Mesothelial cell of epicardium (in vitro differentiated cells): ENCODE measurements at regions not wholly inside any gene's neighbourhood (a gene's known extent, or its start where the extent isn't known, plus 50 kb on each side); places are given as distances from the start of the nearest gene placed in this dataset.

Experiments
- DNase-seq, 2 experiments: peaks; one replicate each; pipeline ENCODE4 v3.0.0; 2021; ENCODE audit warnings: low spot score in 2 of 2; ENCODE audit not compliant: unreplicated experiment in 2 of 2
- H3K27ac Mint-ChIP-seq: 2 replicates; pipeline ENCODE4 v1.8.0; 2021; ENCODE audit warnings: mixed read lengths
- H3K27me3 Mint-ChIP-seq: 2 replicates; pipeline ENCODE4 v1.8.0; 2021; ENCODE audit warnings: low read depth, mixed read lengths
- H3K36me3 Mint-ChIP-seq: 2 replicates; pipeline ENCODE4 v1.8.0; 2021; ENCODE audit warnings: mixed read lengths
- H3K4me1 Mint-ChIP-seq: 2 replicates; pipeline ENCODE4 v1.8.0; 2021; ENCODE audit warnings: mixed read lengths
- H3K4me3 Mint-ChIP-seq: 2 replicates; pipeline ENCODE4 v1.8.0; 2021; ENCODE audit warnings: mild to moderate bottlenecking, moderate library complexity, mixed read lengths
- H3K9me3 Mint-ChIP-seq: 2 replicates; pipeline ENCODE4 v1.8.0; 2021; ENCODE audit warnings: mixed read lengths
- TF ChIP-seq, protein P1 (sequence below): fragments of 200-600 bp; sonication (generic); IDR thresholded peaks from one replicate; pipeline ENCODE4 v1.5.0; 2021; ENCODE audit warnings: antibody characterized with exemption; ENCODE audit not compliant: unreplicated experiment

GRCh38 chr12:67217647-67218046 is 51.5 kb upstream of the CAND1 start:
- H3K4me3 Mint-ChIP-seq, result no peak overlapping the region
- H3K27me3 Mint-ChIP-seq, result peaks cover 28% of the 10 kb centered on the region
- no peaks in the 10 kb centered on the region for H3K36me3 Mint-ChIP-seq
- no peak for DNase-seq
- peaks cover 7% of the 10 kb centered on the region for H3K9me3 Mint-ChIP-seq
- H3K27ac Mint-ChIP-seq, result no peak overlapping the region
- TF ChIP-seq, protein P1, sequence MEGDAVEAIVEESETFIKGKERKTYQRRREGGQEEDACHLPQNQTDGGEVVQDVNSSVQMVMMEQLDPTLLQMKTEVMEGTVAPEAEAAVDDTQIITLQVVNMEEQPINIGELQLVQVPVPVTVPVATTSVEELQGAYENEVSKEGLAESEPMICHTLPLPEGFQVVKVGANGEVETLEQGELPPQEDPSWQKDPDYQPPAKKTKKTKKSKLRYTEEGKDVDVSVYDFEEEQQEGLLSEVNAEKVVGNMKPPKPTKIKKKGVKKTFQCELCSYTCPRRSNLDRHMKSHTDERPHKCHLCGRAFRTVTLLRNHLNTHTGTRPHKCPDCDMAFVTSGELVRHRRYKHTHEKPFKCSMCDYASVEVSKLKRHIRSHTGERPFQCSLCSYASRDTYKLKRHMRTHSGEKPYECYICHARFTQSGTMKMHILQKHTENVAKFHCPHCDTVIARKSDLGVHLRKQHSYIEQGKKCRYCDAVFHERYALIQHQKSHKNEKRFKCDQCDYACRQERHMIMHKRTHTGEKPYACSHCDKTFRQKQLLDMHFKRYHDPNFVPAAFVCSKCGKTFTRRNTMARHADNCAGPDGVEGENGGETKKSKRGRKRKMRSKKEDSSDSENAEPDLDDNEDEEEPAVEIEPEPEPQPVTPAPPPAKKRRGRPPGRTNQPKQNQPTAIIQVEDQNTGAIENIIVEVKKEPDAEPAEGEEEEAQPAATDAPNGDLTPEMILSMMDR, result no peak
- no peaks in the 10 kb centered on the region for H3K4me1 Mint-ChIP-seq
